Vagina (tissue), 2 donors: ENCODE measurements at regions not wholly inside any gene's neighbourhood (a gene's known extent, or its start where the extent isn't known, plus 50 kb on each side); places are given as distances from the start of the nearest gene placed in this dataset.

ENCODE experiments used
- DNase-seq, 2 donors: peaks; one replicate each; pipeline ENCODE4 v3.0.0-alpha.2; 2017; ENCODE audit errors: extremely low spot score in 2 of 2
- H3K27ac ChIP-seq: fragments of 200-600 bp; sonication (generic); one replicate; pipeline ENCODE4 v1.5.1; 2019
- H3K27me3 ChIP-seq: fragments of 200-600 bp; sonication (generic); one replicate; pipeline ENCODE4 v1.5.1; 2019
- H3K36me3 ChIP-seq, 2 donors: fragments of 200-600 bp; sonication (generic); one replicate each; pipeline ENCODE4 v1.5.1; 2017 to 2019
- H3K4me1 ChIP-seq: fragments of 200-600 bp; sonication (generic); one replicate; pipeline ENCODE4 v1.5.1; 2019
- H3K4me3 ChIP-seq, 2 donors: fragments of 200-600 bp; sonication (generic); 1 replicate in 1 of 2; 2 replicates in 1 of 2; pipeline ENCODE4 v1.5.1; 2016 to 2019
- H3K9me3 ChIP-seq: fragments of 200-600 bp; sonication (generic); one replicate; pipeline ENCODE4 v1.5.1; 2019
- POLR2A ChIP-seq, 2 donors: fragments of 450-650 bp; IDR thresholded peaks; one replicate each; pipeline ENCODE4 v1.6.1; 2017; ENCODE audit warnings: antibody characterized with exemption in 2 of 2, mild to moderate bottlenecking in 2 of 2, moderate library complexity in 2 of 2
- POLR2AphosphoS5 ChIP-seq, 2 donors: sonication (generic); formaldehyde crosslinking; IDR thresholded peaks; one replicate each; pipeline ENCODE4 v1.9.0; 2017; ENCODE audit warnings: antibody characterized with exemption in 2 of 2, mild to moderate bottlenecking in 2 of 2, low read depth in 1 of 2; ENCODE audit not compliant: insufficient read depth in 1 of 2
- intact Hi-C: fragments of 100-400 bp; cut with DNase I; formaldehyde crosslinking; loops from one replicate; pipeline ENCODE4 v1.15.1; 2023
- TF ChIP-seq, protein P1 (sequence below), 3 experiments: fragments of 450-650 bp in 2 of 3; fragments of 200-600 bp in 1 of 3; sonication (generic) in 1 of 3; IDR thresholded peaks; one replicate each; pipeline ENCODE4 v1.5.1; 2017 to 2019; ENCODE audit warnings: antibody characterized with exemption in 3 of 3, mild to moderate bottlenecking in 2 of 3, moderate library complexity in 2 of 3

DNA sequence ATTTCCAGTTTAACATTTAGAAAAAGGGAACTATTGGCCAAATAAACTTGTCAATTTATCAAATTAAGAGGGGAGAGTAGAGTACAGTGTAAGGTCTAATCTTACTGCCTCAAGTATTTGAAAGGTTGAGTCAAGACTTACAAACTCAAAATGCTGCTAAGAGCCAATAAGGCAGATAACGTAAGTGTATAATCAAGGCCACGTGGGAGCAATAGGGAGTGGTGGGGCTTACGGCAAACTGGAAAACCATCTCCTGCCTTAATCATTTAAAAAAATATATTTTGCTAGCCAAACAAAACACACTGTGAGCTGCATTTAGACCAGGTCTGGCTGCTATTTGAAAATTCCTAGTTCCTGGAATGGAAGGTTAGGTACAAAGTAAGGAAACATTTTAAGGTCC lies 107.3 kb upstream of the FRMD4B start:
- Histone ChIP-seq H3K4me1 (no peaks in the 10 kb centered on the region), H3K27ac (no peak overlapping the region), H3K27me3 (no peaks in the 10 kb centered on the region), H3K36me3 (no peaks in the 10 kb centered on the region), H3K9me3 (no peaks in the 10 kb centered on the region), H3K4me3 (no peak overlapping the region)
- no peak for DNase-seq
- TF ChIP-seq, protein P1, sequence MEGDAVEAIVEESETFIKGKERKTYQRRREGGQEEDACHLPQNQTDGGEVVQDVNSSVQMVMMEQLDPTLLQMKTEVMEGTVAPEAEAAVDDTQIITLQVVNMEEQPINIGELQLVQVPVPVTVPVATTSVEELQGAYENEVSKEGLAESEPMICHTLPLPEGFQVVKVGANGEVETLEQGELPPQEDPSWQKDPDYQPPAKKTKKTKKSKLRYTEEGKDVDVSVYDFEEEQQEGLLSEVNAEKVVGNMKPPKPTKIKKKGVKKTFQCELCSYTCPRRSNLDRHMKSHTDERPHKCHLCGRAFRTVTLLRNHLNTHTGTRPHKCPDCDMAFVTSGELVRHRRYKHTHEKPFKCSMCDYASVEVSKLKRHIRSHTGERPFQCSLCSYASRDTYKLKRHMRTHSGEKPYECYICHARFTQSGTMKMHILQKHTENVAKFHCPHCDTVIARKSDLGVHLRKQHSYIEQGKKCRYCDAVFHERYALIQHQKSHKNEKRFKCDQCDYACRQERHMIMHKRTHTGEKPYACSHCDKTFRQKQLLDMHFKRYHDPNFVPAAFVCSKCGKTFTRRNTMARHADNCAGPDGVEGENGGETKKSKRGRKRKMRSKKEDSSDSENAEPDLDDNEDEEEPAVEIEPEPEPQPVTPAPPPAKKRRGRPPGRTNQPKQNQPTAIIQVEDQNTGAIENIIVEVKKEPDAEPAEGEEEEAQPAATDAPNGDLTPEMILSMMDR (IDR thresholded peaks at IDR 0.05): no peak
- no peak for TF ChIP-seq POLR2A (IDR thresholded peaks at IDR 0.05)
- no peak for TF ChIP-seq POLR2AphosphoS5 (IDR thresholded peaks at IDR 0.05; ENCODE audit: insufficient read depth in 1 of 2, low read depth in 1 of 2)
- intact Hi-C loops: no loop called here

- Histone ChIP-seq H3K9me3 (no peaks in the 10 kb centered on the region), H3K27ac (no peak overlapping the region), H3K4me1 (no peaks in the 10 kb centered on the region), H3K27me3 (no peaks in the 10 kb centered on the region), H3K4me3 (no peak overlapping the region), H3K36me3 (no peaks in the 10 kb centered on the region)
- DNase-seq: no peak
- intact Hi-C loops: no loop called here
- no peak for TF ChIP-seq POLR2AphosphoS5 (IDR thresholded peaks at IDR 0.05; ENCODE audit: insufficient read depth in 1 of 2, low read depth in 1 of 2)
- TF ChIP-seq POLR2A (IDR thresholded peaks at IDR 0.05): no peak
- TF ChIP-seq, protein P1 (IDR thresholded peaks at IDR 0.05): no peak
These were observed 106.1 kb upstream of the FRMD4B start for GRCh38 chr3:69491975-69492374.

DNA sequence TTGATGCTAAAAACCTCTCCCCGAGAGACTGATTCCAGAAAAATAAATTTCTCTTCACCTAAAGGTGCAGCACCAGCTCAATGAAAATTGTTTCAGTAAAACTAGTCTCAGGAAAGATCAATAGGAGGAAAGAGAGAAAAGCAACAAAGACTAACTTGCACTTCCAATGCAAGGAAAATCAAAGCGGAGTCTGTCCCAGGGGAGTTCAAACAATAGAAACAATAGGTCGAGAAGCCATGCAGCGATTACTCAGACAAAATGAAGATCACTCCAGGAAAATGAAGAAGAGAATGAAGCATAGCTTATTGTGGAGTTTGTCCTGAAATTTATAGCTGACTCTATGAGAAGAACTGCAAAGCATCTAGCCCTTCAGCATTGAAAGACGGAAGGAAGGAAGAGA lies 105.1 kb upstream of the FRMD4B start:
- TF ChIP-seq, protein P1 (IDR thresholded peaks at IDR 0.05): no peak
- no peak for TF ChIP-seq POLR2A (IDR thresholded peaks at IDR 0.05)
- no peak for TF ChIP-seq POLR2AphosphoS5 (IDR thresholded peaks at IDR 0.05; ENCODE audit: insufficient read depth in 1 of 2, low read depth in 1 of 2)
- Histone ChIP-seq H3K4me1 (no peaks in the 10 kb centered on the region), H3K9me3 (no peaks in the 10 kb centered on the region), H3K36me3 (no peaks in the 10 kb centered on the region), H3K27me3 (no peaks in the 10 kb centered on the region), H3K4me3 (no peak overlapping the region), H3K27ac (no peak overlapping the region)
- intact Hi-C loops: no loop called here
- no peak for DNase-seq

- Histone ChIP-seq H3K4me1 (no peaks in the 10 kb centered on the region), H3K9me3 (no peaks in the 10 kb centered on the region), H3K27ac (no peak overlapping the region), H3K27me3 (no peaks in the 10 kb centered on the region), H3K4me3 (no peak overlapping the region), H3K36me3 (no peaks in the 10 kb centered on the region)
- DNase-seq: no peak
- TF ChIP-seq POLR2A (IDR thresholded peaks at IDR 0.05): no peak
- TF ChIP-seq, protein P1 (IDR thresholded peaks at IDR 0.05): no peak
- TF ChIP-seq POLR2AphosphoS5 (IDR thresholded peaks at IDR 0.05; ENCODE audit: insufficient read depth in 1 of 2, low read depth in 1 of 2): no peak
- intact Hi-C loops: no loop called here
These were observed 104.3 kb upstream of the FRMD4B start for GRCh38 chr3:69490235-69490634.

GRCh38 chr3:69488026-69488425 lies 102.1 kb upstream of the FRMD4B start:
- Histone ChIP-seq H3K27me3 (no peaks in the 10 kb centered on the region), H3K9me3 (no peaks in the 10 kb centered on the region), H3K27ac (no peak overlapping the region), H3K4me1 (no peaks in the 10 kb centered on the region), H3K4me3 (no peak overlapping the region), H3K36me3 (no peaks in the 10 kb centered on the region)
- no peak for DNase-seq
- intact Hi-C loops: no loop called here
- TF ChIP-seq POLR2A (IDR thresholded peaks at IDR 0.05) (no peak), POLR2AphosphoS5 (IDR thresholded peaks at IDR 0.05; ENCODE audit: insufficient read depth in 1 of 2, low read depth in 1 of 2) (no peak)
- TF ChIP-seq, protein P1 (IDR thresholded peaks at IDR 0.05): no peak
